ENCODE measurements at regions not wholly inside any gene's neighbourhood (a gene's known extent, or its start where the extent isn't known, plus 50 kb on each side); places are given as distances from the start of the nearest gene placed in this dataset.
"Not testable (repeated sequence)": the region's sequence is repeated elsewhere in the genome, so short reads cannot be mapped to it uniquely, and the experiment has no call there.

DNA sequence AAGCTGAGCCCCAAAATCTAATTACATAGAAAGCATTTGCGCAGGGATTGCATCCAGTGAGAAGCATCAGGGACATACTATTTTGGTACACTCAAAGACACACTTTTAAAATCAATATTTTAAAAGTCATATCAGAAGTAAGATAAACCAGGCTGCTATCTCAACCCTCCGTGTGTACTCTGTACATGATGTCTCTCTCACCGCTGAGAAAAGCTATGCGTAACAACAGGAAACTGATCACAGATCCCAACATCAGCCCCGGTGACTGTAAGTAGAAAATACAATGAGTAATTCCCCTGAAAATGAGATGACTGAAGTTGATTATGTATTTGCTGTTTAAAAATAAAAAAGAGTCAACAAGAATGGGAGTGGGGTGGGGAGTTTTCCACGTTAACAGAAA, 329.8 kb downstream of the BCL2L11 start:
- FAIRE-seq; DNase-seq (ENCODE audit: insufficient read length, low spot score): not testable (repeated sequence)

DNA sequence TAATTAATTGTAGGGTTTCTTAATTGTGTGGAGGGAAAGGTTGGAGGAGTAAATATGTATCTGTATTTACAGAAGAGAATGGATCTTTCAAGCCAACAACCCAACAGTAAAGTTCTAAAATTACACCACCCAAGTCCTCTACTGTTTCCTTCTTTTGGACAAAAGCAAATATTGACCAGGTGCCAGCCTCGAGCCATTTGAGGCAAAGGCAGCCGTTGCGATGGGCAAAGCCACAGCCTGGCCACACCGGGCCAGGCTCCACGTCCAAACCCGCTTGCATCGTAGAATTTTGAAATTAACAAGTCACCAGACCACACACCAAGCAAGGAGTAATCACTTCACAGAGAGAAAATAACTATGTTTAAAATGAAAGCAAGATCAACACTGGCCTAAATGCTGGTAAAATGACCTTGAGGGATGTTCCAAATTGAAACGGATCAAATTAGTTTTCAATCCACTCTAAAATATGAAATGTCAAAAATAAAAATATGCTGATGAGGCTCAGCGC, 331.0 kb downstream of the BCL2L11 start:
- not testable (repeated sequence) for FAIRE-seq; DNase-seq (ENCODE audit: insufficient read length, low spot score)

DNA sequence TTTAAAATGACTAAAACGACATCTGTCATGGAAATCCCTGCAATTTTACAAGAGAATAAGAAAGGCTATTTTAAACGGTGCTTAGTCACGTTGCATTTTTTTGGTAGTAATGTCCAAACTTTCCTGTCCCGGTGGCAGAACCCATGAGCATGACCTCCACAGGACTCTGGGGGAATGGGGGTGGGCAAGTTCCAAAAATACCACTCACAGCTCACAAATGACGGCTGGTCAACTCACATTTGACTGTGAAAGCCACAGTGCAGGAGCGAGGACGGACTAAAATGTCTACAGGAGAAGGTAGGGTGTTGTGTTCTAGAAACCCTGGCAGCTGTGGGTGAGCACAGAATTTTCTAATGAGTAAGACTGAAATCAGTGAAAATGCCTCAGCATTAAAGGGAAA, 331.5 kb downstream of the BCL2L11 start:
- peak; percentile 38 for FAIRE-seq
- DNase-seq (ENCODE audit: insufficient read length, low spot score), result not testable (repeated sequence)

DNA sequence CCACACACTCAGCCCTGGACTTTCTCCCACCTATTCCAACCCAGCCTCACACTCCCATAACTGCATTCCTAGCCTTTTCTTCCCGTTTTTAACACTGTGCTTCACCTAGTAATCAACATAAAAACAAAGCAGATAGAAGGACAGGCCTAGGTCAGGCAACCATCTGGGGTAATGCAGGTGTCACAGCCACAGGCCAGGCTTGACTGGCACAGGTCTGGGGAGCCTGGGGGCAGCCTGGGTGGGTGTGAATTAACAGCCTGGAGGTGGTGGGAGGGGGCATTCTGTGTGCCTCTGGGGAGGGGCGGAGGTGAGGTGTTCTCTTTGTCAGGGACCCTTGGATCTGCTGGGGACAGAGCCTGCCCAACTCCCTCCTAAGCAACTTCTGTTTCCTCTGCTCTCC, 332.6 kb downstream of the BCL2L11 start:
- FAIRE-seq; DNase-seq (ENCODE audit: insufficient read length, low spot score): not testable (repeated sequence)

DNA sequence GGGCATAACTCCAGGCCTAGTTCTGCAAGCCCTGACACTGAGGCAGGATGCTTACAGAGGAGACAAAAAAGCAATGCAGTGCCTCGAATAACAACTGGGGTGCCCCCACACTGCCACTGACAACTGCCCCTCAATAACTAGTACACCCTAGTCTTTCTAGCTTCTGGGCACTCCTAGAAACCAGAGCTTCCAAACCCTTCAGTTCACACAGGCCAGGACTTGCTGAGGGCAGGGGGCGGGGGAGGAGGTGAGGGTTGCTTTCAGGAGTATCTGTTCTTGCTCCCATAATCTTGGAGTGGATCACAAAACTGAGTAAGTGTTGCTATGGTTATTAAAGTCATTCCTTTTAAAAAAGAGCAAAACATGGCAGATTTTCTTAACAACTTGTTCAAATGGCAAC, 333.1 kb downstream of the BCL2L11 start:
- not testable (repeated sequence) for FAIRE-seq; DNase-seq (ENCODE audit: insufficient read length, low spot score)

DNA sequence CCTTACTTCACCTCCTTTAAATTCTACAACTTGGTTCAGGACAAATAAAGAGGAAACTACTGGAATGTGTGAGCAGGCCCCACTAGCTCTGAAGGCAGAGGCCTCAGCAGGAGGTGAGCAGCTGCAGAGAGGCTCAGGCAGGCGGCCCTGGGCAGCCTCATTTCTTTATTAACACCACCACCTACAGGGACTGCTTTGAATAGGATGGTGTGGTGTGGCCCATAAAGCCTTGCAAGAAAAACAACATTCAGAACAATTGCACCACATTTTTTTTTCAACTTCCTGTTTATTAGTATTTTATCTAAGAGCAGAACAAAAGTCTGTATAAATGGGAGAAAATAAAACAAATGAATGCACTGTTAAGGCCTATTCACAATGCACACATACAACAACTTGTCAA, 333.7 kb downstream of the BCL2L11 start:
- DNase-seq (ENCODE audit: insufficient read length, low spot score); FAIRE-seq: not testable (repeated sequence)

DNA sequence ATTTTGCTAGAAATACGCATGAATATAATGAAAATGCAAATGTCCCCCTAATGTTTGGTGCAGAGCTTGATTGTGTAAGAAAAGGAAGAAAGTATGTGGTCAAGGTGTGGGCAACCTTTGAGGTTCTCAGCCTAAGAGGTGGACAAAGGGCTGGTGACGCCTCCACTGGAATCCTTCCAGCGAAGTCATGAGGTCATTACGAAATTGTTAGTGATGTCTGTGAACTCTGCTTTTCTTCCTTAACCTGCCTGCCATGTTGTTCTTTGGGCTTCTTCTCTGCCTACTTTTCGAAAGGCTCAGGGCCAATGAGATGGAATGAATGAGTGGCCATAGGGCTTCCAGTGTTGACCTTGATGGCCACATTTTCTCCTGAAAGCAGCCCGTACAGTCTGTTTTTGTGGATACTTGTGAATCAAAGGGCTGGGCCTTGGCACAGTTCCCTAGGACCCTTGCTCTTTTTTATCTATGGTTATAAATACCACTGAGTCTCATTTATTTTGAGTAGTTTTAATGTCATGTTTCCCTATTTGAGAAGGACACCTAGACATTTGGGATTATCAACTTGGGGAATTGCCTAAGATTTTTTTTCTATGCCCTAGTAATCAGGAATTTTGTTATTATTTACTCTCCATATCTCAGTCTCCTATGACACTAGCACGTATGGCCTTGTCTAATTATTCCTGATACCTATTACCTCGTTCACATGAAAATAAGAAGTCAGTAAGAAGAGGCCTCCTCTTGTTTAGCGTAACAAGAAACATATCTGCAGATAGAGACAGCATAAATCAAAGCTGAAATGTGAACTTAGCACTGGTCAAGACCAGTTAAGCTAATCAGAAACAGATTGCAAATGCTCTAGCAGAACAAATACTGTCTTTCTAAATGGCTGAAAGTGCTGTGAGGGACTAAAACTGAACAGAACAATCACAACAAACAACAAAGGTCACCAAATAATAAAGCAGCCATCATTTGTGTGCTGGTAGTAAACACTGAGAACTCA, 334.6 kb downstream of the BCL2L11 start:
- not testable (repeated sequence) for FAIRE-seq; DNase-seq (ENCODE audit: insufficient read length, low spot score)

DNA sequence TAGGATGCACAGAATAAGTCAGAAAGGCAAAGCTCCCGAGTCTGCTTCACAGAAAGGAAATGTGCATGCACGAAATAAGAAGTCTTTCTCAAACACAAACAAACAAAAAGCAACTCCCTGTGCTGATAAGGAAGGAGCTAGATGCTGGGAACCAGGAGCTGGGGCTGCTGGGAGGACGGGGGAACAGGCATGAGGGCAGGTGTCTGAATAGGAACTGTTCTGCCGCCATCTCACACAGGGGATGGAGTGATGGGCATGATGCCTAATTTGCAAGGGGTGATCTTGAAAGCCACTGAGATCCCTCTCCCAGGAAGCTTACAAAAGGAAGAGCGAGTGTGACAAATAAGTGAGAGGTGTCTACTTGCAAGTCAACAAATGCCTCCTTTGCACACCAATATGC, 336.5 kb downstream of the BCL2L11 start:
- not testable (repeated sequence) for DNase-seq (ENCODE audit: insufficient read length, low spot score); FAIRE-seq

DNA sequence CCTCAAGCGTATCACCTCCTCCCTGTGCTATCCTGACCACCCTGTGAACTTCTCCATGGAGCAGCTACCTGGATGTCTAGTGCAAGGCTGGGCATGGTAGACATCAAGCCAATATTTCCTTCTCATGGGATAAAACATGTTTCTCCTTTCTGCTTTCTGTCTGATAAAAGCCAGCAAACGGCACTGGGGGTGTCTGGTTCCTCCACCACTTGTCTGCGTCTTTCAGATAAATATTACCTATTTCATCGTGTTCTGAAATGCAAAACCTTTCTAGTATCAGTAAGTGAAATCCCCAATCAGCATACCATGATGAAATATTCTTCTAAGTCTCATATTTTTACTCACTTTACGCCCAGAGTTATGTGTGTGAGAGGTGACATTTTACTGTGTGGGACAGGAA, 340.2 kb downstream of the BCL2L11 start:
- FAIRE-seq; DNase-seq (ENCODE audit: insufficient read length, low spot score): not testable (repeated sequence)

DNA sequence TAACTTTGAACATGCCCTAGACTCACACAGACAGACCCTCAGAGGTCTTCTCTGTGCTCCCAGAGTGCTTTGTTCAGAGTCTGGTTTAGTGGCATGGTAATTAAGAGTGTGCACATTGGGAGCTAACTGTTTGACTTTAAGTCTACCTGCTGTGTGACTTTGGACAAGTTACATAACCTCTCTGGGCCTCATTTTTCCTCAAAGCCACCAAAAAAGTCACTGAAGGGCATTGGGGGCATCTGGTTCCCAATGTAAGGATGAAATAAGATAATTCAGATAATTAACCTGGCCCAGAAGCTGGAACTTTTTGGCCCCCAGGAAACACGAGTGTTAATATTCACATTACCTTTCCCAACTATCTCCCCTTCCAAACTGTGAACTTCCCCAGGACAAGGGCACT, 341.1 kb downstream of the BCL2L11 start:
- not testable (repeated sequence) for FAIRE-seq

DNA sequence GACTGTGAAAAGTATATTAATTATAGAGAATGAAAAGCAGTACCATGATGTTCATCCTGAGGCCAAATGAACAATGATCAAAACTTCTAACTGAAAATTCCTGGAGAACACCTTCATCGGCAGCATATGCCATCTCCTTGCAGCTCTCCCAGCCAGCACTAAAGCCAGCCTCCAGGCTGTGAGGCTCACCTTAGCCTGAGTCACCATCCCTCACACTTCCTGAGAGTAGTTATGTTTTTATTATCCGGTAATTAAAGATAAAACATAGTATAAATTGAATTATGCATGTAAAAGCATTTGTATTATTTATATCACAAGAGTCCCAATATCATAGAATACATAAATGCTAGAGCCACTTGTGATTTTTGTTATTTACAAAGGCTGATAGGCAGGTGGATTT, 341.9 kb downstream of the BCL2L11 start:
- not testable (repeated sequence) for DNase-seq (ENCODE audit: insufficient read length, low spot score); FAIRE-seq

More for the DNA sequence above, 341.1 kb downstream of the BCL2L11 start:
- DNase-seq (ENCODE audit: insufficient read length, low spot score), result not testable (repeated sequence)

DNA sequence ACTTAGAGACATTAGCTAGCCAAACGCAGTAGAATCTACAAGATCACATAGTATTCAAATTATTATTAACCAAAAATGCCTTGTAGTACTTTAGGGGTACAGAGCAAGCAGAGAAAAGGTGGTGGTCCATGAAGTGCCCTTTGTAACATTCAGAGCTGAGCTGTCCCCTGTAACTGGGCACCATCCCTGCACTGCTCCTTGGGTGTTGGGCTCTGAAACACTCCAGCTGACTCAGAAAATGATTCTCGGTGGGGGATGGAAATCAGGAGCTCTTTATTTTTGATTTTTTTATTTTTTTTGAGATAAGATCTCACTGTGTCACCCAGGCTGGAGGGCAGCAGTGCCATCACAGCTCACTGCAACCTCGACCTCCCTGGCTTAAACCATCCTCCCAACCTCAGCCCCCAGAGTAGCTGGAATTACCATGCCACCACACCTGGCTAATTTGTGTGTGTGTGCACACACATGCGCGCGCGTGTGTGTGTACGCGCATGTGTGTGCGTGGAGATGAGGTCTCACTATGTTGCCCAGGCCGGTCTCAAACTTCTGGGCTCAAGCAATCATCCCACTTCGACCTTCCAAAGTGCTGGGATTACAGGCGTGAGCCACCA, 342.6 kb downstream of the BCL2L11 start:
- FAIRE-seq; DNase-seq (ENCODE audit: insufficient read length, low spot score): not testable (repeated sequence)

DNA sequence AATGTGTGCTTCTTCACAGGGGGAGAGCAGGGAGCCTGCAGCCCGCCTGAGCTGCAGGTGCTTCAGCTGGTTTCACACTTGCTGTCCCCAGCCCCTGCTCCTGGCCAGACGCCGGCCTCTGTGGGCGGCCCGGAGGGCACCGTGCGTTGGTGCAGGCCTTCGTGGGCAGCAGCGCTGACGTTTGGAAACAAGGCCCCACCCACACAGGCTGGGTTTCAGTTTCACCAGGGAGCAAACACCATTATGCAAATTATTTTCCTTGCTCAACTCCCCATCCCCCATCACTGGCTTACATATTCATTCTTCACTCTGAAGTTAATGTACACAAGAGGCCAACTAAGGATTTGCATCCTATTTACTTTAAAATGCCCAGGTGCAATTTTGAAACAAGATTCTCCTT, 343.2 kb downstream of the BCL2L11 start:
- DNase-seq (ENCODE audit: insufficient read length, low spot score), result not testable (repeated sequence)
- peak; percentile 62 for FAIRE-seq

DNA sequence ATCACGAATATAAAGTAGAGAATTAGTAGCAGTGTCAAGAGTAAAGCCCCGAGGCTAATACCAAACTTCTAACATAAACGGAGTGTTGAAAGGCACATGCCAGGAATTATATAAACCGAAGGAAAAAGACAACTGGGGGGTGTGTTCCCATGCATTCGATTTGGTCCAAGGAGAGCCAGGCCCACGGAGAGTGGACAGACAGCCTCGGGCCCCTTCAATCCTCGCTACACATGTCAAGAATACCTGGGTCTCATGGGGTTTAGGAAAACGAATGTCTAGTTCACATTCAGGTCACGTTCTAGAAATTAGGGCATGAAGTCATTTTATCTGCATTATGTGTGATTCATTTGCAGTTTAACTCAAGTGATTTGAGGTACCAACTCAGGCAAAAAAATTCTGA, 343.7 kb downstream of the BCL2L11 start:
- not testable (repeated sequence) for FAIRE-seq; DNase-seq (ENCODE audit: insufficient read length, low spot score)

DNA sequence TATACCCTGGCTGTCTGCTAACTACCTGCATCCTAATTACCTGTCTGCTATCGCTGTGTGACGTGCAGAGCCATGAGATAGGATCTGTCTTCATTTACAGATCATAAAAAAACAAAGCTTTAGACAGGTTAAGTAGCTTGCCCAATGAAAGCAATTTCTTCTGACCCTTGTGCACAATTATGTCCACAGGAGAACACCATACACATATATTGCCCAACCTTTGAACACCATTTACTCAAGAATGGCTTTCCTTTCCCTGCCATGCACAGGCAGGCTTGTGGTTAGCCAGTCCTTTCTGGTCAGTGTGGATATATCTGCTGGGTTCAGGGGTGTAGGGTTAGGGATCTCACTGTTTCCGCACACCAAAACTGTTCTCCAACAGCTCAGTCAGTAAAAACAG, 344.8 kb downstream of the BCL2L11 start:
- FAIRE-seq; DNase-seq (ENCODE audit: insufficient read length, low spot score): not testable (repeated sequence)

DNA sequence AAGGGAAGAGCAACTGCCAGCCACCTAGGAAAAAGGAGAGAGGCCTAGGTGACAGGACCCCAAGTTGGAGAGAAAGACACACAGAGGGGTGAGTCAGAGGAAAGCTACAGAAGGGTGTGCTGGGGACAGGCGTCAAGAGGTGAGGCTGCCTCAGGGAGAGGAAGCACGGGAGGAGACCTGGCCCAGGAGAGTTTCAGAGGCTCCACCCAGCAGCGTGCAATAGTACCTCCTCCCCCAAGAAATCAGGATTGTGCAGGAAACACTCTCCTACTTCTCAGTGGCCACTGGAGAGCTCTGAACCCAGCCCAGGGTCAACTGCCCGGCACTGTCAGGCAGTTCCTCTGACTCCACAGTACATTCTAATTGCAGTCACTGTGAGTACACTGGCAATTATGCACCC, 346.0 kb downstream of the BCL2L11 start:
- DNase-seq (ENCODE audit: insufficient read length, low spot score); FAIRE-seq: not testable (repeated sequence)

DNA sequence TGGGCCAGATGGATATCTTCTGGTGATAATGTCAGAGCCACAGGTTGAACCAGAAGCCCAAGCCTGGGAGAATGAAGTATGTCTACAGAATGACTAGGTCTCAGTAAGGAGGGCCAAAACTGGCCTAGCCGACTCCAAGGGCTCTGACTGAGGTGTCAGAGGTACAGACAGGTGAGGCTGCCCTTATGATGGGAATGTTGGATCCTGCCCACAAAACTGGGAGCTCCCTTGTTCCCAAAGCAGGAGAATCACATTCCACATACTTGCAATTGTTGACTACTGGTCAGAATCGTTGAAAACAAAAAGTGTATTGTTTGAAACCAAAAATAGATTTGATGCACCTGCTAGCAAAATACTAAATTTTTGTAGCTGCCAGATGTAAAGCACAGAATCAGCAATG, 350.2 kb downstream of the BCL2L11 start:
- not testable (repeated sequence) for DNase-seq (ENCODE audit: insufficient read length, low spot score); FAIRE-seq

DNA sequence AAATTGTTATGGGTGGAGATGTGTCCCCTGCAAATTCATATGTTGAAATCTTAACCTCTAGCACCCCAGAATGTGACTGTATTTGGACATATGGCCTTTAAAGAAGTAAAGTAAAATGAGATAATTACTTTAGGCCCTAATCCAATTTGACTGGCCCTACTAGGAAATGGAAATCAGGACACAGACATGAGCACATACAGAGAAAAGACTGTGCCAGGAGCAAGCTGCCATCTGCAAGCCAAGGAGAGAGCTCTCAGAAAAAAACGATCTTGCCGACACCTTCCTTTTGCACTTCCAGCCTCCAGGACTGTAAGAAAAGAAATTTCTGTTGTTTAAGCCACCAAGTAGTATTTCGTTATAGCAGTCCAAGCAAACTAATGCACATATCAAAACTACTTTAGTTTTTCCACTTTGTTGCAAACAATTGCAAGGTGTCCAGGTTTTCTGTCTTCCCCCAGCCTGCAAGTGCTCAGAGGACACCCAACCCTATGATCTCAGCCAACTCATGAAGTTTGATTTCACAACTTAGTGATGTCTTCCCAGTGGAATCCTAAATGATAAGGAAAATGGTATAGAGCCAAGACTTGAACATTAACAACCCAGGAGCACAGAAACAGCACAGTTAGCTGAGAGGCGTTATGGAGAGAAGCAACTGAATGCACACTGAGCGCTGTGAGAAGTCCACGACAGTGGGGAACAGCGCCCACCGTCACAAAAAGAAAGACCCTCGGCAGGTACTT, 351.2 kb downstream of the BCL2L11 start:
- DNase-seq (ENCODE audit: insufficient read length, low spot score); FAIRE-seq: not testable (repeated sequence)

DNA sequence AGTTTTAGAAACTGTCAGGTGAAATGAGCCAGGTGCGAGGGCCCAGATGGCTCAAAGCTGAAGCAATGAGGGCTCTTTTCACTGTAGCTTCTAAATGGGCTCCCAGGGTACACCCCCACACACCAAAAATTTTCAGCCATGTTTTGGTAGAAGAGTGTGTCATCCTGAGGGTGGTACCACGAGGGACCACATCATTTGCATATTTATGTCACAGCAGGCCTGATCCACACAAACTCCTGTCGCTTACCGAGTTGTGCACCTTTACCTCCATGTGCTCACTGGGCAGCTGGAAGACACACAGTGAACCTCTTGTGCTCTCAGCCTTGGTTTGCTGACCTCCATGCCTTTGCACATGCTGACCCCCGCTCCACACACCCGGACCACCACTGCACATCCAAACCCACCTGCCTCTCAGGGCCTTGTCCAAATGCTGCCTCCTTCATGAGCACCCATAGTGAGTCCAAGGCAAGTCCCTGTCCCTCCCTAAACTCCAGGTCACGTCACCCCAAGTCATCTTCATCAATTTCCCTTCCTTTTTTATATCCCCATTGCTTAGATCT, 352.2 kb downstream of the BCL2L11 start:
- not testable (repeated sequence) for DNase-seq (ENCODE audit: insufficient read length, low spot score); FAIRE-seq

All from GM12891 (cell line).